ENCODE measurements at regions not wholly inside any gene's neighbourhood (a gene's known extent, or its start where the extent isn't known, plus 50 kb on each side); places are given as distances from the start of the nearest gene placed in this dataset.
"Not testable (repeated sequence)": the region's sequence is repeated elsewhere in the genome, so short reads cannot be mapped to it uniquely, and the experiment has no call there.

DNA sequence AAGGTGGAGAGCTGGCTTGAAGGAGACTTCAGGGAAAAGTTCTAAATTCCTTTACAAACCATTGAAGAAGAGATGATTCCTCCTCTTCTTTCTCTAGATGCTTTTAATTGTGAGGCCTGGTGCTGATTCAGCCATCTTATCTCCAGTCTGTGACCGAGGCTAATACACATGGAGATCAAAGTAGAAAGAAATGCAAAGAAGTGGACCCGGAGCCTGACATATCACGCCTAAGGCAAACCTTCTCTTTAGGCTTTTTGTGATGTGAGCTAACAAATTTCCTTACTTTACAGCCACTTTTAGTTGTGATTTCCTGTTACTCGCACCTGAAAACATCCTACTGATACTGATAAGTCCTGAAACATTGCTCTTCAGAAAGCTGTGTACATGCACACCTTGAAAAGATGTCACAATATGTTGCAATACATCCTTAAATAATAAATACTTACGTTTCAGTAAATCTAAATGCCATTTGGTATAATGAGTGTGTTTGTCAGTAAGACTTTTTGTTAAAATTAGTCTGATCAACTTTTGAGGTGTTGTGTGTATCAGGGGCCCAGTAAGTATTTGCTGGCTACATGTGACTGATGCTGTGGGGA is 192.4 kb downstream of the BAMBI start:
- DNase-seq = no peak

DNA sequence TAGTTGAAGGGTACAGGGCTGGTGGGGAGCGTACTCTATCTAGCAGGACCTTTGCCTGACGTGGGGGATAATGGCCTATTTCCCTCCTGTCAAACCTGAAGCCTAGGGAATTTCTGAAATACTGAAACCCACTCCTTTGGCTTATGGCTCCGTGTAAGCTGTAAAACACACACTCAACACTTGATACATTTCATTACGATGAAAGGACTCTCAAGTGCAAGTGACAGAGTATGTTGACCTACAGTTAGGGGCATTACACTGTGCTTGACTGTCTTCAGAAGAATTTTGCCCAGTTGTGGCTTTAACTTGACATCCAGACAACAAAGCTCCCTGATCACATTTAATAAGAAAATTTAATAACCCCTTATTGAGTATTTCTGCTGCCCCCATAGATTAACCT is 194.3 kb downstream of the BAMBI start:
- DNase-seq = no peak

GRCh38 chr10:28872587-28873165 is 195.4 kb downstream of the BAMBI start:
- DNase-seq = no peak

DNA sequence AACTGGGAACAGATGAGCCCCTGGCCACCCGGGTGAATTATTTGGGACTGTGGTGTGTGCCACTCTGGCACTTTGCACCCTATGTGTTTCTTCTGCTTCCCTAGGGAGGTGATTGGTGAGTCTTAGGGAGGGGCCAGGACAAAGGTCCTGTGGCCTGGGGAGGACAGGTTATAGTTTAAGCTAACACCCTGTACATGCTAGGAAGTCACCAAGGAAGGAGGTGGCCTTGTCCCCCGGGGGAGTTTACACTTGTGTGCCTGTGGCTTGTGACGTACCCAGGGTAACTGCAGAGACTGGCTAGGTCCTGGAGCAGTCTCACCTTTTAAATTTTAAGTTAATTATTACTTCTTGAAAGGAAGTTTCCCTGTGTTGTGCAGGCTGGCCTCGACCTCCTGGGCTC is 196.2 kb downstream of the BAMBI start:
- no peak for DNase-seq

GRCh38 chr10:28874210-28874609 is 196.9 kb downstream of the BAMBI start:
- DNase-seq = no peak

- DNase-seq = no peak
Measured at GRCh38 chr10:28875549-28876081, 198.3 kb downstream of the BAMBI start.

GRCh38 chr10:28878236-28878970 is 201.1 kb downstream of the BAMBI start:
- DNase-seq = no peak

- no peak for DNase-seq
Measured at GRCh38 chr10:28879246-28879645, 201.9 kb downstream of the BAMBI start.

DNA sequence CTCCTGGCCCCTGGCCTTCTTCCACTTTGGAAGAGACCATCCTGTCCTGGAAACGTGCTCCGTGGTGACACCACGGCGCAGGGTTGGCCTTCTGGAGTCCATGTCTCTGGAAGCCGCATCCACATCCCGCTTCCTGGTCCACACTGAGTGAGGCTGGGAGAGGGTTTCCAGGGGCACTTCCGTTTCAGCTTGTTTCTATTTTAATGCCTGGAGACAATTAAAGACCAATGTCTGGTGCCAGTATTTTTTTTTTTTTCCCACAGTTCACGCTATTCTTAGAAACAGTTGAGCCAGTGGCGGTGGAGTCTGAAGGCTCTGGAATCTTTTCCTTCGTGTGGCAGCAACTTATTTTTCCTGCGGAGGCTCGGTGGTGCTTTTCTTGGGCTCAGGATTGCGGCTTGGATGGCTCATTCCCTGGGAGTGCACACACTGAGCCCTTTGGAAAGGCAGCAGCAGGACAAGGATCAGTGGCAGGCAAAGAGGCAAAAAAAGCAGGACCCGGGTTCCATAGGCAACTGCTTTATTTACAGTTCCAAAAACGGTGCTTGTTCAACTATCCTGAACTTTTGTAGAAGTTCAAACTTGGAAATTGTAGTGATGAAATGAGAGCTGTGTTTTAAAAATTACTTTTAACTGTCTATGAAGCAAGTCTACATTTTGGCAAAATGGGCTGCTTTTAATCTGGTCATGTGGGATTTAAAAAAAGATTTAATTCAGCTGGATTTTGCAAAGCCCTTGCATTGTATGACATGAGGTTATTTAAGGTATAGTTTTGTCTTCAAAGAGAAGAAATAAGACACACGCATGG is 202.8 kb downstream of the BAMBI start:
- DNase-seq = no peak

GRCh38 chr10:28880683-28880950 is 203.3 kb downstream of the BAMBI start:
- DNase-seq = no peak

DNA sequence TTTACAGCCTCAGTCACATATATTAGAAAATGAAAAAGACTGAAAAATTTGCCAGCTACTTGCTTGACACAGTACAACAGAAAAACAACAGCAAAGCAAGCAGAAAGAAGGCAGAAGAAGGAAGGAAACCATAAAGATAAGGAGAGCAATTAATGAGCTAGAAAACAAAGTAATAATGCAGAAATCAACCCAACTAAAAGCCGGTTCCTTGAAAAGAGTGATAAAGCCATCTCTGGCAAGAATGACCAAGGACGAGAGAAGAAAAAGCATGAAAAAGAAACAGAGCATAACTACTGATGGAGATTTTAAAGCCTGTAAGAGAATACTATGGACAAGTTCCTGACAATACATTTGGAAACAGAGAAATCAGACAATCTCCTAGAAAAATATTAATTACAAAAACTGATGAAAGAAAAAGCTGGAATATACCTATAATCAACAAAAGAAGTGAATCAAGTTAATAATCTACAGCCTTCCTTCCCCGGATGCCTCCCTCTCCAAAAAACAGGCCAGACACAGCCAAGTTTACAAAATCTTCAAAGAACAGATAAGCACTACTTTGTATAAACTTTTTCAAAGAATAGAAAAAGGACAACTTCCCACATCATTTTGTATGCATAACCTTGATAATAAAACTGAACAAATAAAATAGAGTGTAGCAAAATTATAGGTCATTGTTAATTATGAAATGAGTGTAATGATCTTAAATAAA is 204.0 kb downstream of the BAMBI start:
- no peak for DNase-seq

DNA sequence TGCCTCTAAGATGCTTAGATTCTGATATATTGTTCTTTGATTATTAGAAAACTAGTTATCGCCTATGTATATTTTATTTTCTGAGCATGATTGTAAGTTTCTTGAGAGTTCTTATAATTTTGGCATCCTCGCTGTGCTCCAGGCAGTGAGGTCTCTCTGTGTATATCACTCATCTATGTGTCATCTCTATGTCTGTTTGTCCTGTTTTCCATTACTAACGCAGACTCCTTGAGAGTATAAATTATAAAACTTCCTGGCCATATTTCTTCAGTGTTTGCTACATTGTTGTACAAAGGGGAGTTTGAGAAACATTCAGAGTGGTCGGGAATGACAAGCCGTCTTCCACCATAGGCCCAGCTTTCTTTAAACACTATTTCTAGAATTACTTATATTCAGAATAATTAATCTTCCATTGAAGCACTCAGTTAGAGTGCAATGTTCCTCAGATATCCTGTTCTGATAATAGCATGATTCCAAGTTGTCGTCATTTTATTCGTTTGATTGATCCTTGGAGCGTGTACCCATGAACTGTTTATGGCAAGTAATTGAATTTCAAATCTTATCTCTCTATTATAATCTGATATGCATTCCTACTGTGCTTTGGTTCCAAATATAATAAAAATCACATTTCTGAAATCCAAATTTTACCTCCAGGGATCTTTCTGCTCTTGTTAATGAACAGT is 206.6 kb downstream of the BAMBI start:
- DNase-seq = no peak

DNA sequence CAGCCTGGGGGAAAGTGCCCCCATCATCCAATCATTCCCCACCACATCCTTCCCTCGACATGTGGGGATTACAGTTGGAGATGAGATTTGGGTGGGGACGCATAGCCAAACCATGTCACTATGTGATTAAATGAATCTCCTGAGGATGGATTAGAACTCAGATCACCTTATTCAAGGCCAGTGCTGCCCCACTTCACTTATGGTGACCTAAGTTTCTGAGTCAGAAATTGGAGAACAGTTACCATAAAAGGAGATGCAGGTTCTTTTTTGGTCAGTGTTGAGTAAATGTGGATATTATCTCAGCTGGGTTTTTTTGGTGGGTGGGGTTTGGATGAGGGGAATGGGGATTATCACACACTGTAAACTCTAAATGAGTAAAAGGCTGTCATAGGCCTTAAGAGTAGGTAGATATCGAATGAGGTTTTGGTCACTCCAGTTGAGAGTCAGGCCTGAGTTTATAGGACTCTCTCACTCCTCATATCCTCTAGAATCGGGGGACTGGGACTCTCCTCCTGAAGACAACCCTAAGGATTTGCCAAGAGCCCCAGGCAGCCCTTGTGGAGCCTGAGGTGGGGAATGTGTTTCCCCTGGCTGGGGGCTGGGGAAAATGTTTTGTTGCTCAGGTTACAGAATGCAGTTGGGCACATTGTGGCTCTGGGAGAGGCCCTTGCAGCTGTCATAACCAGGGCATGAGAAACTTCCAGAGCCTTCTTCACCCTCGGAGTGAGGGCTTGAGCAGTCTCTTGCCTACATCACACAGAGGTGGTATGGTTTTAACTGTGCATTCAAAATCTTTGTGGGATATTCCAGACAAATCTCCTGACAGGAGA is 213.0 kb downstream of the BAMBI start:
- DNase-seq = no peak

DNA sequence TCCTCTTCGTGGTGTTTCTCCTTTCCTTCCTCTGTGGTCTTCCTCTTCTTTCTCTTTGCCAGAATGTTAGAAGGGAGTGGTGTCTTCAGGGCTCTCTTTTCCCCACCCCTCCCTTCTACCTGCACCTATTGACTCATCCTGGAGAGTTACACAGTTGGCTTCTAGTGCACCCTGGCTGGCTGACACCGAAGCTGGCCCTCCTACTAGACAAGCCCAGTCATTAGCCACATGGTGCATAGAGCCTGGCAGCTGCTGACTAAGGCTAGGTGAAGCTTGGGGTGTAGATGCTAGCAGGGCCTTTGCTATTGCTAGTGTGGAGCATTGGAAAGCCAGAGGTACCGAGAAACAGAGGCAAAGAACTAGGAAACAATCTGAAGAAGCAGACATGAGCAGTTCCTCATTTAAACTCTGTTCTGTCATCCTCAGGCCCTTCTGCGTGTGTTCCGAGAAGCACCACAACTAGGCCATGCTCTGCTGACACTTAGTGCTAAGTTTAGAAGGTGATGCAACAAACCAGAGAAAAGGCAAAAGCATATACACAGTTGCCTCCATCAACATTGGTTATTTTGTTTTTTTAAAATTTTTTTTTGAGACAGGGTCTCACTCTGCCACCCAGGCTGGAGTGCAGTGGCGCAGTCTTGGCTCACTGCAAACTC is 213.9 kb downstream of the BAMBI start:
- DNase-seq = no peak

- DNase-seq = no peak
Measured at GRCh38 chr10:28892818-28893547, 215.7 kb downstream of the BAMBI start.

GRCh38 chr10:28894146-28894545 is 216.8 kb downstream of the BAMBI start:
- no peak for DNase-seq

DNA sequence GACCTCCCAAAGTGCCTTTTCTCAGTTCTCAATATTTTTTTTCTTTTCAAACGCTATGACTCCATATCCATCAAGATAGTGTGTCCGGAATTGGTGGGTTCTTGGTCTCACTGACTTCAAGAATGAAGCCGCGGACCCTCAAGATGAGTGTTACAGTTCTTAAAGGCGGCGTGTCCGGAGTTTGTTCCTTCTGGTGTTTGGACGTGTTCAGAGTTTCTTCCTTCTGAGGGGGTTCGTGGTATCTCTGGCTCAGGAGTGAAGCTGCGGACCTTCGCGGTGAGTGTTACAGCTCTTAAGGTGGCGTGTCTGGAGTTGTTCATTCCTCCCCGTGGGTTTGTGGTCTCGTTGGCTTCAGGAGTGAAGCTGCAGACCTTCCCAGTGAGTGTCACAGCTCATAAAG is 218.3 kb downstream of the BAMBI start:
- DNase-seq = not testable (repeated sequence)

DNA sequence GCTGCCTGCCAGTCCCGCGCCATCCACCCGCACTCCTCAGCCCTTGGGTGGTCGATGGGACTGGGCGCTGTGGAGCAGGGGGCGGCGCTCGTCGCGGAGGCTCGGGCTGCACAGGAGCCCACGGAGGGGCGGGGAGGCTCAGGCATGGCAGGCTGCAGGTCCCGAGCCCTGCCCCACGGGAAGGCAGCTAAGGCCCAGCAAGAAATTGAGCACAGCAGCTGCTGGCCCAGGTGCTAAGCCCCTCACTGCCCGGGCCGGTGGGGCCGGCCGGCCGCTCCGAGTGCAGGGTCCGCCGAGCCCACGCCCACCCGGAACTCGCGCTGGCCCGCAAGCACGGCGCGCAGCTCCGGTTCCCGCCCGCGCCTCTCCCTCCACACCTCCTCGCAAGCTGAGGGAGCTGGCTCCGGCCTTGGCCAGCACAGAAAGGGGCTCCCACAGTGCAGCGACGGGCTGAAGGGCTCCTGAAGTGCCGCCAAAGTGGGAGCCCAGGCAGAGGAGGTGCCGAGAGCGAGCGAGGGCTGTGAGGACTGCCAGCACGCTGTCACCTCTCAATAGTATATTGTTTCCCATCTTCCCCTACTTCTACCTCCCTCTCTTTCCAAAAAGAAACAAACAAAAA is 219.6 kb downstream of the BAMBI start:
- not testable (repeated sequence) for DNase-seq

GRCh38 chr10:28897617-28898464 is 220.5 kb downstream of the BAMBI start:
- no peak for DNase-seq
